ENCODE measurements at regions not wholly inside any gene's neighbourhood (a gene's known extent, or its start where the extent isn't known, plus 50 kb on each side); places are given as distances from the start of the nearest gene placed in this dataset.

DNA sequence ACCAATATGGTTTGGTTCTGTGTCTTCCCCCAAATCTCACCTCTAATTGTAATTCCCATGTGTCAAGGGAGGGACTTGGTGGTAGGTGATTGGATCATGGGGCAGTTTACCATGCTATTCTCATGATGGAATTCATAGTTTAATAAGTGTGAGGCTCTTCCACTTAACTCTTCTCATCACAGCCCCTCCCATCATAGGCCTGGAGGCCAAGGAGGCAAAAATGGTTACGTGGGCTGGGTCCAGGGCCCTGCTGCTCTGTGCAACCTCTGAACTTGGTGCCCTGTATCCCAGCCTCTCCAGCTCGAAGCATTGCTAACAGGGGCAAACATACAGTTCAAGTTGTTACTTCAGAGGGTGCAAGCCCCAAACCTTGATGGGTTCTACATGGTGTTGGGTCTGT is 232.7 kb downstream of the ADGRG6 start:
- ATAC-seq, result no peak
- H3K4me3 ChIP-seq (ENCODE audit: low read length), result no peak overlapping the region
- H3K27me3 ChIP-seq (ENCODE audit: control insufficient read depth, insufficient read depth), result no peaks in the 10 kb centered on the region
- H3K27ac ChIP-seq (ENCODE audit: low read length), result no peak overlapping the region
- no peak for DNase-seq
- H3K9me3 ChIP-seq (ENCODE audit: control insufficient read depth, low read length), result no peaks in the 10 kb centered on the region
- H3K4me1 ChIP-seq (ENCODE audit: control insufficient read depth, insufficient read depth, low read length), result no peaks in the 10 kb centered on the region
- WGBS, result 67% methylated on average over 2 of the region's 2 CpGs
- intact Hi-C loops (cut with DNase I), result no loop called here

DNA sequence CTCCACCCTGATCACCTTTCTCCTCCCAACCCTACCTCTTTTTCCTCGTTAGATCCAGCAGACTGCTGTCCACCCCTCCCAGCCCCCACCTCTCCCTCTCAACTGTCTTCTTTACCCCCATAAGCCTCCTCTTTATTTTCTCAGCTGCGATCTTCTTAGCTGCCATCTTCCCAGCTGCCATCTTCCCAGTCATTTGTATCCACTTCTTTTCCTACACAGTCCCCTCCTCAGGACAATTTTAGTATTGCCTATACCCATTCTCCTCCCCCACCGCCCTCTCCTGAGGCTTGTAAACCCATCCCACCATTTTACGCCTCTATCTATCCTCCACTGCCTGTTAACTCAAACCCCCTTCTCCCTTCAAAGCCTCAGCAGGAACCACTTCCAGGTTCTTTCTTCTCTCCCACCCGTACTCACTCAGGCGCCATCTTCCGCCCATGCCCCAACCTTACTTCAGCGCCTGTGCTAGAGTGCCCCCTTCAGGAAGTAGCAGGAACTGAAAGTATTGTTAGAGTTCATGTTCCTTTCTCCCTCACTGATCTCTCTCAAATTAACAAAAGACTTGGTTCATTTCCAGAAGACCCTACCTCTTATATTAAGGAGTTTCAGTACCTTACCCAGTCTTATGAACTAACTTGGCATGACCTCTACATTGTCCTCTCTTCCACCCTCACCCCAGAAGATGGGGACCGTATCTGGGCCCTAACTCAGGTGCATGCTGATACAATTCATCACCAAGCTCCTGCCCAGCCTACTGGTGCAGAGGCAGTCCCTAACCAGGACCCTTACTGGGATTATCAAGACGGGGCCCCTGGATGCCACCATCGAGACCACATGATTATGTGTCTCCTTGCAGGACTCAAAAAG is 236.0 kb downstream of the ADGRG6 start:
- H3K9me3 ChIP-seq (ENCODE audit: control insufficient read depth, low read length), result no peaks in the 10 kb centered on the region
- DNase-seq (no peak), ATAC-seq (no peak)
- no peaks in the 10 kb centered on the region for H3K4me1 ChIP-seq (ENCODE audit: control insufficient read depth, insufficient read depth, low read length)
- H3K4me3 ChIP-seq (ENCODE audit: low read length), result no peak overlapping the region
- no peaks in the 10 kb centered on the region for H3K27me3 ChIP-seq (ENCODE audit: control insufficient read depth, insufficient read depth)
- no peak overlapping the region for H3K27ac ChIP-seq (ENCODE audit: low read length)
- intact Hi-C loops (cut with DNase I), result no loop called here
- 73% methylated on average over 11 of the region's 11 CpGs for WGBS

DNA sequence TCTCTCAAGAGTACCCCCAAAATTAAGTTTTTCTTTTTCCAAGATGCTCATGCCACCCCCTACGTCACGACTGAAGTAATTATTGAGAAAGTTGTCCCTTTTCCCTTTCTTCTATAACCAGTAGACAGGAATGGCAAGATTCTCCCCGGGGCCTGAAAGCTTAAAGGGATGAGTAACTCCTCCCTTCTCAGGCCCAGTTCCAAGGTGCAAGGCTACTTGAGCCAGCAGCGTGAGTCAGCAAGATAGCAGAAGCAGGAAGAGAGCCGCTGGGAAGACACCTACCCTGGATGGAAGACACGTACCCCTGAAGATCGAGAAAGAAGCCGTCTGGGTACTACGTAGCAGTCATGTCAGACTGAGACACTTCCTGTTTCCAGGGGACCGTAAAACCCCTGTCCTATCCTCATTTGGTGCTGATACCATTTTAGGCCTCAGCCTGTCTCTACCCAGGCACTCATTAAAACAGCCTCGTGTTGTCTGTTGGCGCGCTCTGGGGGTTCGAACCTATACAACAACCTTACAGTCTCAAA is 241.0 kb downstream of the ADGRG6 start:
- ATAC-seq, result peak; percentile 26 to 37
- DNase-seq, result peak; percentile 54 to 65 (median 57)
- Histone ChIP-seq H3K27me3 (ENCODE audit: control insufficient read depth, insufficient read depth) (no peaks in the 10 kb centered on the region), H3K9me3 (ENCODE audit: control insufficient read depth, low read length) (no peaks in the 10 kb centered on the region), H3K4me1 (ENCODE audit: control insufficient read depth, insufficient read depth, low read length) (no peaks in the 10 kb centered on the region), H3K27ac (ENCODE audit: low read length) (no peak overlapping the region), H3K4me3 (ENCODE audit: low read length) (no peak overlapping the region)
- intact Hi-C loops (cut with DNase I), result no loop called here
- 63% methylated on average over 14 of the region's 14 CpGs for WGBS

DNA sequence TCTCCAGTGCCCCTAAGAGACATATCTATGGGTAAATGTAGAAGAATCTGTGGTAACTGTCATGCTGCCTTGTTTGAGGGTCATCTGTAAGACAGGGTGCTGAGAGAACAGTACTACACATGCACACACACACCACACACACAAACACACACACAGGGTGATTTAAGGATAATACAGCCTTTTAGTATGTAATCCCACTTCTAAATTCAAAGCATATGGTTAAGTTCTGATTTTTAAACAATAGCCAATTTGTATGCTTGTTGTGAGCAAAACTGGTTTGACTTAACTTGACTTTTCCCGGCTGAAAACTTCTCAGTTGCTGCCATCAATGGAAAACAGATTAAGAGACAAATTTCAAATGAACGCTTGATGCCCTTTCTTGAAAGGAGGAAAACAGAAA is 241.8 kb downstream of the ADGRG6 start:
- ATAC-seq (no peak), DNase-seq (no peak)
- no peaks in the 10 kb centered on the region for H3K4me1 ChIP-seq (ENCODE audit: control insufficient read depth, insufficient read depth, low read length)
- intact Hi-C loops (cut with DNase I), result no loop called here
- no peaks in the 10 kb centered on the region for H3K27me3 ChIP-seq (ENCODE audit: control insufficient read depth, insufficient read depth)
- no peaks in the 10 kb centered on the region for H3K9me3 ChIP-seq (ENCODE audit: control insufficient read depth, low read length)
- no peak overlapping the region for H3K4me3 ChIP-seq (ENCODE audit: low read length)
- H3K27ac ChIP-seq (ENCODE audit: low read length), result no peak overlapping the region
- WGBS, result 58% methylated on average over 2 of the region's 2 CpGs

DNA sequence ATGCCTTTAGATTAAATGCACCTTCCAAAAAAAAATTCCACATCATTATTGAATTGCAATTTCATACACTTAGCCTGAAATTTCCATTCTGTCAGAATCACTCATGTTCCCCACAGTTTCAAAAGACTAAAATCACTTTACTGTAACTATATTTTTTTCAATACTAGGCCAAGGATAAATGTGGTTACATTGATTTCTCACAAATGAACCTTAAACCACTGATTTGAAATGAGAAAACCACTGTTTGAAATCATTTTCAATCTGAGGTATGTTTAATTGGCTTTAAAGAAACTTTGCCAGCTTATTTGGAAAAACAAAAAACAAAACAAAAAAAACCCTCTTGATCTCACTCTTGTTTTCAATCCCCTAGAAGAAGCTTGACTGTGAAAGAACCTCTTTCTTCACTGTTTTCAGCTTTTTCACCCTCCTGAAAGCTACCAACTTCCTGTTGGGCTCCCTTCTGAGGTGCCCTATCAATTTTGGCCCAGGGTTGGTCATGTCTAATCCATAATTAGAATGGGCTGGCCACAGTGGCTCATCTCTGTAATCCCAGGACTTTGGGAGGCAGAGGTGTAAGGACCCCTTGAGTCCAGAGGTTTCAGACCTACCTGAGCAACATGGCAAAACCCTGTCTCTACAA is 242.5 kb downstream of the ADGRG6 start:
- Histone ChIP-seq H3K4me1 (ENCODE audit: control insufficient read depth, insufficient read depth, low read length) (no peaks in the 10 kb centered on the region), H3K4me3 (ENCODE audit: low read length) (no peak overlapping the region), H3K27ac (ENCODE audit: low read length) (no peak overlapping the region), H3K9me3 (ENCODE audit: control insufficient read depth, low read length) (no peaks in the 10 kb centered on the region), H3K27me3 (ENCODE audit: control insufficient read depth, insufficient read depth) (no peaks in the 10 kb centered on the region)
- no peak for DNase-seq
- intact Hi-C loops (cut with DNase I), result no loop called here
- no peak for ATAC-seq

GRCh38 chr6:142545147-142545546 is 243.3 kb downstream of the ADGRG6 start:
- no peak for DNase-seq
- no peaks in the 10 kb centered on the region for H3K4me1 ChIP-seq (ENCODE audit: control insufficient read depth, insufficient read depth, low read length)
- H3K27ac ChIP-seq (ENCODE audit: low read length), result no peak overlapping the region
- no peaks in the 10 kb centered on the region for H3K27me3 ChIP-seq (ENCODE audit: control insufficient read depth, insufficient read depth)
- WGBS, result 81% methylated on average over 4 of the region's 4 CpGs
- H3K4me3 ChIP-seq (ENCODE audit: low read length), result no peak overlapping the region
- ATAC-seq, result no peak
- intact Hi-C loops (cut with DNase I), result no loop called here
- no peaks in the 10 kb centered on the region for H3K9me3 ChIP-seq (ENCODE audit: control insufficient read depth, low read length)

GRCh38 chr6:142548566-142548965 is 246.8 kb downstream of the ADGRG6 start:
- WGBS, result 92% methylated on average over 1 of the region's 1 CpG
- ATAC-seq (no peak), DNase-seq (no peak)
- no peaks in the 10 kb centered on the region for H3K9me3 ChIP-seq (ENCODE audit: control insufficient read depth, low read length)
- intact Hi-C loops (cut with DNase I), result no loop called here
- H3K27me3 ChIP-seq (ENCODE audit: control insufficient read depth, insufficient read depth), result no peaks in the 10 kb centered on the region
- no peaks in the 10 kb centered on the region for H3K4me1 ChIP-seq (ENCODE audit: control insufficient read depth, insufficient read depth, low read length)
- H3K4me3 ChIP-seq (ENCODE audit: low read length), result no peak overlapping the region
- no peak overlapping the region for H3K27ac ChIP-seq (ENCODE audit: low read length)

DNA sequence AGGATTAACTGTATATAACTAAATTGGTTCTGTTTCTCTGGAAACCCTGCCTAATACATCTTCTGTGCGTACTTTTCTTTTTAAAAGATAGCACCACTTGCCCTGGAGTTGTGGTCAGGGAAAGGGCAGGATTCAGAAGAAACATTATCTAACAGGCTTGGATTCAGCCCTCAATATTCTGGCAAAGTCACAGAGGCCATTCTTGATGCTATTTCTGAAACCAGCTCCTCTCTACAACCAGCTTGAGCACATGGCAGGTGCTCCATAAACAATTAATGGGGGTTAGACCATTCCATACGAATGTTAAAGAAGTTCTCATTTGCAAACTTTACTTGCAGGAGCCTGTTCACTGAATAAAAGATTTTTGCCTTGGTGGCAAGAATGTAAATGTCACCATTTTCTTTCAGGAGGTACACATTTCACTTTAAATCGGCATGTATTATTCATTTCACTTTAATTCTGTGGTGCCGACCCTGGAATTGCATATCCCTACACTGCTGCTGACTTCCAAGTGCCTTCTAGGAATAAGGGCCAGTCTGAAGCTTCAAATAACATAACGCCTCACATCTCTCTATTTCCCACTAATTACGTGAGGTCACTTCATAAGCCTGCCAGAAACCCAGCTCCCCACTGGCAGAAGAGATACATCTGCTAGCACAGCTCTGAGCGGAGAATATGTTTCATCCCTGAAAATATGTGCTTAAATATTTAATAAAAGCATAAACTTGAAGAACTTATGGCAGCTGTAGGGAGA is 248.7 kb downstream of the ADGRG6 start:
- ATAC-seq, result no peak
- H3K27me3 ChIP-seq (ENCODE audit: control insufficient read depth, insufficient read depth), result no peaks in the 10 kb centered on the region
- intact Hi-C loops (cut with DNase I), result no loop called here
- no peaks in the 10 kb centered on the region for H3K4me1 ChIP-seq (ENCODE audit: control insufficient read depth, insufficient read depth, low read length)
- WGBS, result 50% methylated on average over 7 of the region's 7 CpGs
- no peak overlapping the region for H3K4me3 ChIP-seq (ENCODE audit: low read length)
- DNase-seq, result no peak
- H3K27ac ChIP-seq (ENCODE audit: low read length), result no peak overlapping the region
- H3K9me3 ChIP-seq (ENCODE audit: control insufficient read depth, low read length), result no peaks in the 10 kb centered on the region

DNA sequence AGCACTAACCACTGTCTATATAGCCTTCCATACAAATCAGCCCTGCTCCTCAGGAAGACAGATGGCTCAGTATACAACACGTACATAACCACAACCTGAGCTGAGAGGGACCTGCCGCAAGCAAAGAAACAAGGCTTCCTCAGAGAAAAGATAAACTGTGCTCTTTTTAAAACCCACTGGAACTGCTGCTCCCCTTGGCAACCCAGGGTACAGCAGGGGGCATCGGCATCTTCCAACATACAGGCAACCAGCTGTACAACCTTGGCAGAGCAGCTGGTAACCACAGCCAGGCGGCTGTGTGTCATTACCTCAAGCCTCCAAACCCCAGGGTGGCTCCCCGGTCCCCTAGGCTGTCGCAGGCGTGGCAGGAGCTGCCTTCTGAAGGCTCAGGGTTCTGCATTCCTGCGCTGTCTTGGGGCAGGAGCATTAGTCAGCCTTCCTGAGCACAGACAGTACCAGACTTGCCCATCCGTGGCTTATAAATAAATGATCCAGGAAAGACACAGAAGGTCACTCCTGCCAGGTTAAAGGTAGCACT is 249.5 kb downstream of the ADGRG6 start:
- peak in 1 of 3 donors; percentile 40 for DNase-seq
- WGBS, result 63% methylated on average over 9 of the region's 9 CpGs
- intact Hi-C loops (cut with DNase I), result no loop called here
- H3K9me3 ChIP-seq (ENCODE audit: control insufficient read depth, low read length), result no peaks in the 10 kb centered on the region
- H3K4me1 ChIP-seq (ENCODE audit: control insufficient read depth, insufficient read depth, low read length), result no peaks in the 10 kb centered on the region
- H3K27ac ChIP-seq (ENCODE audit: low read length), result no peak overlapping the region
- no peak for ATAC-seq
- H3K4me3 ChIP-seq (ENCODE audit: low read length), result no peak overlapping the region
- H3K27me3 ChIP-seq (ENCODE audit: control insufficient read depth, insufficient read depth), result no peaks in the 10 kb centered on the region

- ATAC-seq (no peak), DNase-seq (no peak)
- H3K4me1 ChIP-seq (ENCODE audit: control insufficient read depth, insufficient read depth, low read length), result no peaks in the 10 kb centered on the region
- no peak overlapping the region for H3K27ac ChIP-seq (ENCODE audit: low read length)
- WGBS, result 78% methylated on average over 3 of the region's 3 CpGs
- no peaks in the 10 kb centered on the region for H3K9me3 ChIP-seq (ENCODE audit: control insufficient read depth, low read length)
- H3K4me3 ChIP-seq (ENCODE audit: low read length), result no peak overlapping the region
- intact Hi-C loops (cut with DNase I), result no loop called here
- H3K27me3 ChIP-seq (ENCODE audit: control insufficient read depth, insufficient read depth), result no peaks in the 10 kb centered on the region
Observed at GRCh38 chr6:142558786-142559185, 257.0 kb downstream of the ADGRG6 start.
